H1 (cell line): ENCODE measurements at regions not wholly inside any gene's neighbourhood (a gene's known extent, or its start where the extent isn't known, plus 50 kb on each side); places are given as distances from the start of the nearest gene placed in this dataset.

Experiments used
- BRCA1 ChIP-seq: IDR thresholded peaks from 2 replicates; pipeline ENCODE4 v1.6.1; 2012; ENCODE audit warnings: low read depth, low read length, improper control_type of control experiment
- CHD7 ChIP-seq: fragments of 300-600 bp; sonication (generic); IDR thresholded peaks from 2 replicates; pipeline ENCODE4 v1.7.1; 2012; ENCODE audit warnings: low read length, moderate library complexity, mild to moderate bottlenecking, inconsistent platforms; ENCODE audit not compliant: insufficient replicate concordance
- FOSL1 ChIP-seq: IDR thresholded peaks from 2 replicates; pipeline ENCODE4 v1.6.1; 2011; ENCODE audit warnings: mild to moderate bottlenecking, low read depth, low read length, moderate library complexity; ENCODE audit not compliant: insufficient read depth
- SP1 ChIP-seq: IDR thresholded peaks from 2 replicates; pipeline ENCODE4 v1.6.1; 2011; ENCODE audit warnings: low read depth, low read length
- TBP ChIP-seq: IDR thresholded peaks from 2 replicates; pipeline ENCODE4 v1.6.1; 2011; ENCODE audit warnings: low read depth, low read length, improper control_type of control experiment

DNA sequence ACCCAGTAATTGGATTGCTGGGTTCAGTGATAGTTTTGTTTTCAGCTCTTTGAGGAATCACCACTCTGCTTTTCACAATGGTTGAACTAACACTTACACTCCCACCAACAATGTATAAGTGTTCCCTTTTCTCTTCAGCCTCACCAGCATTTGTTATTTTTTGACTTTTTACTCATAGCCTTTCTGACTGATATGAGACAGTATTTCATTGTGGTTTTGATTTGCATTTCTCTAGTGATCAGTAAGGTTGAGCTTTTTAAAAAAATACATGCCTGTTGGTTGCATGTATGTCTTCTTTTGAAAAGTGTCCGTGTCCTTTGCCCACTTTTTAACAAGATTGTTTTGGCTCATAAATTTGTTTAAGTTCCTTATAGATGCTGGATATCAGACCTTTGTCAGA is 185.7 kb upstream of the CCNH start (continued):
- no peak for TF ChIP-seq CHD7
- TF ChIP-seq TBP: no peak
- TF ChIP-seq SP1: no peak
- TF ChIP-seq FOSL1: no peak
- no peak for TF ChIP-seq BRCA1
